HEK293 (cell line): ENCODE measurements at regions not wholly inside any gene's neighbourhood (a gene's known extent, or its start where the extent isn't known, plus 50 kb on each side); places are given as distances from the start of the nearest gene placed in this dataset.

Experiments used
- CTCF ChIA-PET: fragments of 350-600 bp; formaldehyde crosslinking; extraction: SDS; loops from one replicate; lab custom pipeline; 2021; ENCODE audit warnings: antibody characterized with exemption; lab: Yijun Ruan, JAX
- POLR2A ChIA-PET: fragments of 300-600 bp; formaldehyde crosslinking; extraction: SDS; loops from one replicate; lab custom pipeline; 2020; ENCODE audit warnings: antibody characterized with exemption, inconsistent platforms; lab: Yijun Ruan, JAX
- H3K27ac ChIP-seq: fragments of 200-500 bp; sonication (Bioruptor generic); 2 replicates; pipeline ENCODE4 v1.5.1; 2014; ENCODE audit warnings: low read depth, low read length, control low read depth, inconsistent platforms; ENCODE audit errors: extremely low read depth
- H3K36me3 ChIP-seq, 2 experiments: fragments of 200-500 bp in 1 of 2; sonication (Bioruptor generic) in 1 of 2; 1 replicate in 1 of 2; 2 replicates in 1 of 2; pipeline ENCODE4 v1.5.1; 2014 to 2017; ENCODE audit warnings: inconsistent platforms in 2 of 2, low read length in 2 of 2; ENCODE audit not compliant: control insufficient read depth in 2 of 2, insufficient read depth in 1 of 2
- H3K4me1 ChIP-seq: fragments of 200-500 bp; sonication (Bioruptor generic); 2 replicates; pipeline ENCODE4 v1.5.1; 2014; ENCODE audit warnings: mild to moderate bottlenecking, low read length, inconsistent platforms; ENCODE audit not compliant: control insufficient read depth, insufficient read depth
- H3K4me3 ChIP-seq: 2 replicates; pipeline ENCODE4 v1.5.1; 2011; ENCODE audit warnings: low read depth, mild to moderate bottlenecking, control low read depth, low read length, moderate library complexity
- H3K9me3 ChIP-seq: fragments of 200-500 bp; sonication (Bioruptor generic); 2 replicates; pipeline ENCODE4 v1.5.1; 2014; ENCODE audit warnings: low read depth, low read length, inconsistent platforms; ENCODE audit not compliant: control insufficient read depth, insufficient read depth
- SP2 ChIP-seq: fragments of 450-650 bp; formaldehyde crosslinking; IDR thresholded peaks from 2 replicates; pipeline ENCODE4 v1.5.1; 2016; ENCODE audit warnings: missing biosample characterization, missing genetic modification characterization
- ZNF223 ChIP-seq: fragments of 450-650 bp; formaldehyde crosslinking; IDR thresholded peaks from 2 replicates; pipeline ENCODE4 v1.5.1; 2016; ENCODE audit warnings: missing biosample characterization, missing genetic modification characterization
- ZNF23 ChIP-seq: fragments of 450-650 bp; formaldehyde crosslinking; IDR thresholded peaks from 2 replicates; pipeline ENCODE4 v1.5.1; 2016; ENCODE audit warnings: missing biosample characterization, missing genetic modification characterization, borderline replicate concordance
- ZNF311 ChIP-seq: fragments of 450-650 bp; formaldehyde crosslinking; IDR thresholded peaks from 2 replicates; pipeline ENCODE4 v1.5.1; 2017; ENCODE audit warnings: missing biosample characterization, missing genetic modification characterization, borderline replicate concordance
- ZNF354C ChIP-seq: fragments of 450-650 bp; formaldehyde crosslinking; IDR thresholded peaks from 2 replicates; pipeline ENCODE4 v1.5.1; 2016; ENCODE audit warnings: missing biosample characterization, missing genetic modification characterization, low read depth, borderline replicate concordance
- ZNF433 ChIP-seq: fragments of 450-650 bp; formaldehyde crosslinking; IDR thresholded peaks from 2 replicates; pipeline ENCODE4 v1.5.1; 2016; ENCODE audit warnings: missing biosample characterization, missing genetic modification characterization, low read depth
- ZNF521 ChIP-seq: fragments of 450-650 bp; formaldehyde crosslinking; IDR thresholded peaks from 2 replicates; pipeline ENCODE4 v1.5.1; 2017; ENCODE audit warnings: missing biosample characterization, mild to moderate bottlenecking, missing genetic modification characterization
- ZNF558 ChIP-seq: fragments of 450-650 bp; formaldehyde crosslinking; IDR thresholded peaks from 2 replicates; pipeline ENCODE4 v1.5.1; 2016; ENCODE audit warnings: missing biosample characterization, missing genetic modification characterization
- ZNF560 ChIP-seq: fragments of 450-650 bp; formaldehyde crosslinking; IDR thresholded peaks from 2 replicates; pipeline ENCODE4 v1.5.1; 2017; ENCODE audit warnings: missing biosample characterization, missing genetic modification characterization, borderline replicate concordance
- ZNF585B ChIP-seq: fragments of 450-650 bp; formaldehyde crosslinking; IDR thresholded peaks from 2 replicates; pipeline ENCODE4 v1.5.1; 2016; ENCODE audit warnings: missing biosample characterization, missing genetic modification characterization
- ZNF658 ChIP-seq: fragments of 450-650 bp; formaldehyde crosslinking; IDR thresholded peaks from 2 replicates; pipeline ENCODE4; 2016; ENCODE audit warnings: missing biosample characterization, missing genetic modification characterization
- ZNF664 ChIP-seq: fragments of 450-650 bp; formaldehyde crosslinking; IDR thresholded peaks from 2 replicates; pipeline ENCODE4 v1.5.1; 2016; ENCODE audit warnings: missing biosample characterization, missing genetic modification characterization
- ZNF701 ChIP-seq: fragments of 450-650 bp; formaldehyde crosslinking; IDR thresholded peaks from 2 replicates; pipeline ENCODE4 v1.5.1; 2016; ENCODE audit warnings: missing biosample characterization, missing genetic modification characterization
- ZNF792 ChIP-seq: fragments of 450-650 bp; formaldehyde crosslinking; IDR thresholded peaks from 2 replicates; pipeline ENCODE4 v1.5.1; 2016; ENCODE audit warnings: missing biosample characterization, missing genetic modification characterization
- TF ChIP-seq, protein P1 (sequence below): fragments of 450-650 bp; IDR thresholded peaks from 2 replicates; pipeline ENCODE4 v1.5.1; 2018; ENCODE audit warnings: missing biosample characterization, missing genetic modification characterization
- TF ChIP-seq, protein P2 (sequence below): fragments of 450-650 bp; IDR thresholded peaks from 2 replicates; pipeline ENCODE4 v1.5.1; 2018; ENCODE audit warnings: missing biosample characterization, mild to moderate bottlenecking, missing genetic modification characterization
- TF ChIP-seq, protein P3 (sequence below): fragments of 450-650 bp; formaldehyde crosslinking; IDR thresholded peaks from 2 replicates; pipeline ENCODE4 v1.5.1; 2016; ENCODE audit warnings: missing biosample characterization, missing genetic modification characterization
- TF ChIP-seq, protein P4 (sequence below): fragments of 450-650 bp; formaldehyde crosslinking; IDR thresholded peaks from 2 replicates; pipeline ENCODE4 v1.5.1; 2017; ENCODE audit warnings: missing biosample characterization, missing genetic modification characterization
- TF ChIP-seq, protein P5 (sequence below): fragments of 450-650 bp; formaldehyde crosslinking; IDR thresholded peaks from 2 replicates; pipeline ENCODE4; 2016; ENCODE audit warnings: missing biosample characterization, missing genetic modification characterization
- TF ChIP-seq, protein P6 (sequence below): fragments of 450-650 bp; formaldehyde crosslinking; IDR thresholded peaks from 2 replicates; pipeline ENCODE4 v1.5.1; 2016; ENCODE audit warnings: missing biosample characterization, missing genetic modification characterization

DNA sequence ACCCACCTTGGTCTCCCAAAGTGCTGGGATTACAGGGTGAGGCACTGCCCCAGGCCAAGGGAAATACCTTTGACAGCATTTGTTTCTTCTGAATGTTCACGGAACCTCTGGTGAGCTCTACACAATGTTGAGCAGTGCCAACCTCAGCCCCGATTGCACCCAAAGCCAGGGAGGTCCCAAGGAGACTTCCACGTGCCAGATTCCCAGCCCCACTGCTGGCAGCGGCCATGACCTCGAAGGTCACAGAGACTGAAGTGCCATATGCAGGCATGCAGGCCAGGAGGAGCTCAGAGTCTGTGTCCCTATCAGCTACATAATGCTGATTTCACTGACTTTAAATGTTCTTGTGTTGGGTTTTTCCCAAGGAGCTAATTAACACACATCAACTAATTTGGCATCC is 226.4 kb upstream of the FOXF1 start:
- no peak for TF ChIP-seq ZNF560 (tag by site-specific recombination)
- TF ChIP-seq ZNF223 (tag by site-specific recombination) = no peak
- TF ChIP-seq ZNF701 = no peak
- no peak for TF ChIP-seq ZNF23
- TF ChIP-seq, protein P1, sequence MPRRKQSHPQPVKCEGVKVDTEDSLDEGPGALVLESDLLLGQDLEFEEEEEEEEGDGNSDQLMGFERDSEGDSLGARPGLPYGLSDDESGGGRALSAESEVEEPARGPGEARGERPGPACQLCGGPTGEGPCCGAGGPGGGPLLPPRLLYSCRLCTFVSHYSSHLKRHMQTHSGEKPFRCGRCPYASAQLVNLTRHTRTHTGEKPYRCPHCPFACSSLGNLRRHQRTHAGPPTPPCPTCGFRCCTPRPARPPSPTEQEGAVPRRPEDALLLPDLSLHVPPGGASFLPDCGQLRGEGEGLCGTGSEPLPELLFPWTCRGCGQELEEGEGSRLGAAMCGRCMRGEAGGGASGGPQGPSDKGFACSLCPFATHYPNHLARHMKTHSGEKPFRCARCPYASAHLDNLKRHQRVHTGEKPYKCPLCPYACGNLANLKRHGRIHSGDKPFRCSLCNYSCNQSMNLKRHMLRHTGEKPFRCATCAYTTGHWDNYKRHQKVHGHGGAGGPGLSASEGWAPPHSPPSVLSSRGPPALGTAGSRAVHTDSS (tag by site-specific recombination) = no peak
- TF ChIP-seq, protein P2, sequence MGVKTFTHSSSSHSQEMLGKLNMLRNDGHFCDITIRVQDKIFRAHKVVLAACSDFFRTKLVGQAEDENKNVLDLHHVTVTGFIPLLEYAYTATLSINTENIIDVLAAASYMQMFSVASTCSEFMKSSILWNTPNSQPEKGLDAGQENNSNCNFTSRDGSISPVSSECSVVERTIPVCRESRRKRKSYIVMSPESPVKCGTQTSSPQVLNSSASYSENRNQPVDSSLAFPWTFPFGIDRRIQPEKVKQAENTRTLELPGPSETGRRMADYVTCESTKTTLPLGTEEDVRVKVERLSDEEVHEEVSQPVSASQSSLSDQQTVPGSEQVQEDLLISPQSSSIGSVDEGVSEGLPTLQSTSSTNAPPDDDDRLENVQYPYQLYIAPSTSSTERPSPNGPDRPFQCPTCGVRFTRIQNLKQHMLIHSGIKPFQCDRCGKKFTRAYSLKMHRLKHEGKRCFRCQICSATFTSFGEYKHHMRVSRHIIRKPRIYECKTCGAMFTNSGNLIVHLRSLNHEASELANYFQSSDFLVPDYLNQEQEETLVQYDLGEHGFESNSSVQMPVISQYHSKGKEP = no peak
- TF ChIP-seq, protein P3, sequence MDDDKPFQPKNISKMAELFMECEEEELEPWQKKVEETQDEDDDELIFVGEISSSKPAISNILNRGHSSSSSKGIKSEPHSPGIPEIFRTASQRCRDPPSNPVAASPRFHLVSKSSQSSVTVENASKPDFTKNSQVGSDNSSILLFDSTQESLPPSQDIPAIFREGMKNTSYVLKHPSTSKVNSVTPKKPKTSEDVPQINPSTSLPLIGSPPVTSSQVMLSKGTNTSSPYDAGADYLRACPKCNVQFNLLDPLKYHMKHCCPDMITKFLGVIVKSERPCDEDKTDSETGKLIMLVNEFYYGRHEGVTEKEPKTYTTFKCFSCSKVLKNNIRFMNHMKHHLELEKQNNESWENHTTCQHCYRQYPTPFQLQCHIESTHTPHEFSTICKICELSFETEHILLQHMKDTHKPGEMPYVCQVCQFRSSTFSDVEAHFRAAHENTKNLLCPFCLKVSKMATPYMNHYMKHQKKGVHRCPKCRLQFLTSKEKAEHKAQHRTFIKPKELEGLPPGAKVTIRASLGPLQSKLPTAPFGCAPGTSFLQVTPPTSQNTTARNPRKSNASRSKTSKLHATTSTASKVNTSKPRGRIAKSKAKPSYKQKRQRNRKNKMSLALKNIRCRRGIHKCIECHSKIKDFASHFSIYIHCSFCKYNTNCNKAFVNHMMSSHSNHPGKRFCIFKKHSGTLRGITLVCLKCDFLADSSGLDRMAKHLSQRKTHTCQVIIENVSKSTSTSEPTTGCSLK (tag by site-specific recombination) = no peak
- TF ChIP-seq ZNF311 = no peak
- TF ChIP-seq, protein P4, sequence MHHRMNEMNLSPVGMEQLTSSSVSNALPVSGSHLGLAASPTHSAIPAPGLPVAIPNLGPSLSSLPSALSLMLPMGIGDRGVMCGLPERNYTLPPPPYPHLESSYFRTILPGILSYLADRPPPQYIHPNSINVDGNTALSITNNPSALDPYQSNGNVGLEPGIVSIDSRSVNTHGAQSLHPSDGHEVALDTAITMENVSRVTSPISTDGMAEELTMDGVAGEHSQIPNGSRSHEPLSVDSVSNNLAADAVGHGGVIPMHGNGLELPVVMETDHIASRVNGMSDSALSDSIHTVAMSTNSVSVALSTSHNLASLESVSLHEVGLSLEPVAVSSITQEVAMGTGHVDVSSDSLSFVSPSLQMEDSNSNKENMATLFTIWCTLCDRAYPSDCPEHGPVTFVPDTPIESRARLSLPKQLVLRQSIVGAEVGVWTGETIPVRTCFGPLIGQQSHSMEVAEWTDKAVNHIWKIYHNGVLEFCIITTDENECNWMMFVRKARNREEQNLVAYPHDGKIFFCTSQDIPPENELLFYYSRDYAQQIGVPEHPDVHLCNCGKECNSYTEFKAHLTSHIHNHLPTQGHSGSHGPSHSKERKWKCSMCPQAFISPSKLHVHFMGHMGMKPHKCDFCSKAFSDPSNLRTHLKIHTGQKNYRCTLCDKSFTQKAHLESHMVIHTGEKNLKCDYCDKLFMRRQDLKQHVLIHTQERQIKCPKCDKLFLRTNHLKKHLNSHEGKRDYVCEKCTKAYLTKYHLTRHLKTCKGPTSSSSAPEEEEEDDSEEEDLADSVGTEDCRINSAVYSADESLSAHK (tag by site-specific recombination) = no peak
- TF ChIP-seq ZNF658 (tag by site-specific recombination) = no peak
- TF ChIP-seq, protein P5, sequence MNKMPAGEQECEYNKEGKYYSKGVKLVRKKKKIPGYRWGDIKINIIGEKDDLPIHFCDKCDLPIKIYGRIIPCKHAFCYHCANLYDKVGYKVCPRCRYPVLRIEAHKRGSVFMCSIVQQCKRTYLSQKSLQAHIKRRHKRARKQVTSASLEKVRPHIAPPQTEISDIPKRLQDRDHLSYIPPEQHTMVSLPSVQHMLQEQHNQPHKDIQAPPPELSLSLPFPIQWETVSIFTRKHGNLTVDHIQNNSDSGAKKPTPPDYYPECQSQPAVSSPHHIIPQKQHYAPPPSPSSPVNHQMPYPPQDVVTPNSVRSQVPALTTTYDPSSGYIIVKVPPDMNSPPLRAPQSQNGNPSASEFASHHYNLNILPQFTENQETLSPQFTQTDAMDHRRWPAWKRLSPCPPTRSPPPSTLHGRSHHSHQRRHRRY (tag by site-specific recombination) = no peak
- no peak for TF ChIP-seq ZNF433
- TF ChIP-seq, protein P6, sequence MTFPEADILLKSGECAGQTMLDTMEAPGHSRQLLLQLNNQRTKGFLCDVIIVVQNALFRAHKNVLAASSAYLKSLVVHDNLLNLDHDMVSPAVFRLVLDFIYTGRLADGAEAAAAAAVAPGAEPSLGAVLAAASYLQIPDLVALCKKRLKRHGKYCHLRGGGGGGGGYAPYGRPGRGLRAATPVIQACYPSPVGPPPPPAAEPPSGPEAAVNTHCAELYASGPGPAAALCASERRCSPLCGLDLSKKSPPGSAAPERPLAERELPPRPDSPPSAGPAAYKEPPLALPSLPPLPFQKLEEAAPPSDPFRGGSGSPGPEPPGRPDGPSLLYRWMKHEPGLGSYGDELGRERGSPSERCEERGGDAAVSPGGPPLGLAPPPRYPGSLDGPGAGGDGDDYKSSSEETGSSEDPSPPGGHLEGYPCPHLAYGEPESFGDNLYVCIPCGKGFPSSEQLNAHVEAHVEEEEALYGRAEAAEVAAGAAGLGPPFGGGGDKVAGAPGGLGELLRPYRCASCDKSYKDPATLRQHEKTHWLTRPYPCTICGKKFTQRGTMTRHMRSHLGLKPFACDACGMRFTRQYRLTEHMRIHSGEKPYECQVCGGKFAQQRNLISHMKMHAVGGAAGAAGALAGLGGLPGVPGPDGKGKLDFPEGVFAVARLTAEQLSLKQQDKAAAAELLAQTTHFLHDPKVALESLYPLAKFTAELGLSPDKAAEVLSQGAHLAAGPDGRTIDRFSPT (tag by site-specific recombination) = no peak
- TF ChIP-seq ZNF585B = no peak
- TF ChIP-seq ZNF792 (tag by site-specific recombination) = no peak
- TF ChIP-seq SP2 (tag by site-specific recombination) = no peak
- no peak for TF ChIP-seq ZNF558 (tag by site-specific recombination)
- TF ChIP-seq ZNF664 (tag by site-specific recombination) = no peak
- TF ChIP-seq ZNF354C (tag by site-specific recombination) = no peak
- TF ChIP-seq ZNF521 (tag by site-specific recombination) = no peak
- Histone ChIP-seq H3K9me3 (no peaks in the 10 kb centered on the region), H3K4me1 (no peaks in the 10 kb centered on the region), H3K36me3 (no peaks in the 10 kb centered on the region), H3K27ac (no peak overlapping the region), H3K4me3 (no peak overlapping the region)
- CTCF ChIA-PET = interaction anchor here (1.4 kb wide), 1 partner anchor 211 kb away, joined by 4 read pairs; no protein-coding TSS in a partner anchor
- POLR2A ChIA-PET = no interaction called here
